IMR-90 (cell line): ENCODE measurements at regions not wholly inside any gene's neighbourhood (a gene's known extent, or its start where the extent isn't known, plus 50 kb on each side); places are given as distances from the start of the nearest gene placed in this dataset.

ENCODE experiments used
- ATAC-seq: fragments of 200-7000 bp; cut with Tn5 transposase; 2 replicates; pipeline ENCODE4 v1.9.1; 2020; ENCODE audit warnings: low read depth, mild to moderate bottlenecking, moderate library complexity
- BruUV-seq: library from RNA; stranded (reverse); fragments of 400-500 nt; replicated peaks from 2 replicates; lab custom pipeline; 2021; lab: Mats Ljungman, UMichigan
- CTCF ChIA-PET: fragments of 300-600 bp; formaldehyde crosslinking; extraction: SDS; loops from one replicate; lab custom pipeline; 2021; ENCODE audit warnings: antibody characterized with exemption; lab: Yijun Ruan, JAX
- POLR2A ChIA-PET: fragments of 300-600 bp; sonication (Branson Sonifier 250); formaldehyde crosslinking; loops from one replicate; lab custom pipeline; 2022; ENCODE audit warnings: antibody characterized with exemption; ENCODE audit not compliant: unreplicated experiment; lab: Charles Lee
- DNase-seq: peaks from one replicate; pipeline ENCODE4 v3.0.0; 2013
- H2AFZ ChIP-seq: replicated peaks from 2 replicates; pipeline ENCODE3; 2013; ENCODE audit warnings: low read length, mild to moderate bottlenecking; ENCODE audit not compliant: poor library complexity
- H2AK5ac ChIP-seq: 2 replicates; pipeline ENCODE4 v1.6.1; 2013; ENCODE audit warnings: low read depth, low read length, inconsistent platforms
- H2AK9ac ChIP-seq: replicated peaks from 2 replicates; pipeline ENCODE3; 2013; ENCODE audit warnings: mild to moderate bottlenecking, low read depth, low read length, moderate library complexity; ENCODE audit not compliant: poor library complexity
- H2BK120ac ChIP-seq: 2 replicates; pipeline ENCODE4 v1.6.1; 2013; ENCODE audit warnings: low read depth, low read length, inconsistent platforms
- H2BK15ac ChIP-seq: 3 replicates; pipeline ENCODE4 v1.6.1; 2013; ENCODE audit warnings: low read depth, low read length, inconsistent platforms
- H2BK20ac ChIP-seq: 2 replicates; pipeline ENCODE4 v1.6.1; 2013; ENCODE audit warnings: low read depth, mild to moderate bottlenecking, inconsistent platforms, low read length, moderate library complexity
- H2BK5ac ChIP-seq: 2 replicates; pipeline ENCODE4 v1.6.1; 2013; ENCODE audit warnings: mild to moderate bottlenecking, low read depth, low read length, inconsistent platforms; ENCODE audit not compliant: poor library complexity, severe bottlenecking
- H3K14ac ChIP-seq: replicated peaks from 2 replicates; pipeline ENCODE4 v1.6.1; 2013; ENCODE audit warnings: low read depth, low read length, inconsistent platforms
- H3K18ac ChIP-seq: 2 replicates; pipeline ENCODE4 v1.6.1; 2013; ENCODE audit warnings: low read depth, low read length, control low read depth
- H3K23ac ChIP-seq: 2 replicates; pipeline ENCODE4 v1.6.1; 2013; ENCODE audit warnings: low read depth, low read length, inconsistent platforms
- H3K27ac ChIP-seq: 2 replicates; pipeline ENCODE4 v1.5.1; 2013; ENCODE audit warnings: mild to moderate bottlenecking, control low read depth, low read length; ENCODE audit not compliant: insufficient read depth
- H3K27me3 ChIP-seq: 2 replicates; pipeline ENCODE4 v1.6.1; 2013; ENCODE audit warnings: low read length; ENCODE audit not compliant: control insufficient read depth, insufficient read depth
- H3K36me3 ChIP-seq: 2 replicates; pipeline ENCODE4 v1.6.1; 2013; ENCODE audit warnings: low read length, mixed read lengths; ENCODE audit not compliant: control insufficient read depth, insufficient read depth
- H3K4ac ChIP-seq: 2 replicates; pipeline ENCODE4 v1.6.1; 2013; ENCODE audit warnings: low read depth, low read length, inconsistent platforms
- H3K4me1 ChIP-seq: 2 replicates; pipeline ENCODE4 v1.6.1; 2013; ENCODE audit warnings: low read length, mixed read lengths; ENCODE audit not compliant: control insufficient read depth, insufficient read depth
- H3K4me2 ChIP-seq: 2 replicates; pipeline ENCODE4 v1.6.1; 2013; ENCODE audit warnings: low read depth, mild to moderate bottlenecking, control low read depth, low read length, moderate library complexity
- H3K4me3 ChIP-seq: 2 replicates; pipeline ENCODE4 v1.5.1; 2013; ENCODE audit warnings: low read depth, mild to moderate bottlenecking, control low read depth, low read length, moderate library complexity; ENCODE audit not compliant: insufficient read depth
- H3K56ac ChIP-seq: 2 replicates; pipeline ENCODE4 v1.6.1; 2013; ENCODE audit warnings: low read length, inconsistent platforms; ENCODE audit not compliant: insufficient read depth; ENCODE audit errors: extremely low read depth
- H3K79me1 ChIP-seq, 2 experiments: 2 replicates each; pipeline ENCODE4 v1.6.1; 2013; ENCODE audit warnings: low read length in 2 of 2, inconsistent platforms in 1 of 2, low read depth in 1 of 2
- H3K9ac ChIP-seq: 2 replicates; pipeline ENCODE4 v1.6.1; 2013; ENCODE audit warnings: low read depth, low read length, control low read depth
- H3K9me1 ChIP-seq: 2 replicates; pipeline ENCODE4 v1.6.1; 2013; ENCODE audit warnings: low read length, inconsistent platforms; ENCODE audit not compliant: insufficient read depth
- H3K9me3 ChIP-seq: 2 replicates; pipeline ENCODE4 v1.6.1; 2013; ENCODE audit warnings: low read length; ENCODE audit not compliant: control insufficient read depth, insufficient read depth
- H4K20me1 ChIP-seq: 2 replicates; pipeline ENCODE4 v1.6.1; 2013; ENCODE audit warnings: low read length, inconsistent platforms; ENCODE audit not compliant: insufficient read depth
- H4K5ac ChIP-seq: 2 replicates; pipeline ENCODE4 v1.6.1; 2013; ENCODE audit warnings: mild to moderate bottlenecking, low read depth, low read length, control low read depth
- H4K8ac ChIP-seq, 2 experiments: 2 replicates each; pipeline ENCODE4 v1.6.1; 2013; ENCODE audit warnings: low read depth in 2 of 2, low read length in 2 of 2, control low read depth in 1 of 2, inconsistent platforms in 1 of 2
- H4K91ac ChIP-seq: 2 replicates; pipeline ENCODE4 v1.6.1; 2013; ENCODE audit warnings: low read depth, low read length, inconsistent platforms; ENCODE audit not compliant: insufficient read depth
- CEBPB ChIP-seq: IDR thresholded peaks from 2 replicates; pipeline ENCODE4 v1.6.1; 2012; ENCODE audit warnings: low read depth, low read length, improper control_type of control experiment
- MAFK ChIP-seq: IDR thresholded peaks from 2 replicates; pipeline ENCODE4 v1.6.1; 2012; ENCODE audit warnings: low read depth, low read length, improper control_type of control experiment
- NFE2L2 ChIP-seq: fragments of 150-350 bp; IDR thresholded peaks from 2 replicates; pipeline ENCODE4 v1.6.1; 2016; ENCODE audit warnings: low read depth, mild to moderate bottlenecking, low read length
- dilution Hi-C: fragments of 300-500 bp; cut with HindIII; formaldehyde crosslinking; loops from one replicate; pipeline ENCODE4 v1.14.3; 2018; ENCODE audit warnings: low sequenced_read_pairs; ENCODE audit not compliant: unreplicated experiment
- in situ Hi-C: fragments of 300-500 bp; cut with MboI; formaldehyde crosslinking; loops from 3 replicates; pipeline ENCODE4 v1.14.3; 2019; ENCODE audit warnings: low sequenced_read_pairs, inconsistent platforms, mixed read lengths
- intact Hi-C: fragments of 100-400 bp; cut with micrococcal nuclease; formaldehyde crosslinking; loops from 2 replicates; pipeline ENCODE4 v1.10.0; 2022

- no peaks in the 10 kb centered on the region for H3K36me3 ChIP-seq
- no peaks in the 10 kb centered on the region for H3K27me3 ChIP-seq
- H3K9me1 ChIP-seq = no peaks in the 10 kb centered on the region
- intact Hi-C loops = no loop called here
- H2BK120ac ChIP-seq = no peak overlapping the region
- H2BK20ac ChIP-seq = no peak overlapping the region
- H3K23ac ChIP-seq = no peak overlapping the region
- no peak overlapping the region for H3K14ac ChIP-seq
- no peak overlapping the region for H3K4me3 ChIP-seq
- dilution Hi-C loops = no loop called here
- H2AFZ ChIP-seq = no peak overlapping the region
- DNase-seq = no peak
- no peak overlapping the region for H2AK5ac ChIP-seq
- in situ Hi-C loops = no loop called here
- no peak overlapping the region for H3K56ac ChIP-seq
- ATAC-seq = no peak
- no peak overlapping the region for H2AK9ac ChIP-seq
- no TSS peak for BruUV-seq
- no peak overlapping the region for H4K5ac ChIP-seq
- H3K9ac ChIP-seq = no peak overlapping the region
- no peak overlapping the region for H4K8ac ChIP-seq
- ChIA-PET POLR2A (no interaction called here), CTCF (interaction anchor here (0.6 to 1.3 kb wide), 2 partner anchors 69 to 376 kb away, joined by 3 to 6 read pairs; no protein-coding TSS in a partner anchor)
- H2BK15ac ChIP-seq = no peak overlapping the region
- H3K27ac ChIP-seq = no peak overlapping the region
- no peaks in the 10 kb centered on the region for H3K79me1 ChIP-seq
- H3K9me3 ChIP-seq = no peaks in the 10 kb centered on the region
- no peak overlapping the region for H2BK5ac ChIP-seq
- no peaks in the 10 kb centered on the region for H3K4me1 ChIP-seq
- TF ChIP-seq MAFK = no peak
- TF ChIP-seq NFE2L2 = peak; percentile 37; the same call in 1 of the 2 replicates
- no peak for TF ChIP-seq CEBPB
- H3K18ac ChIP-seq = no peak overlapping the region
- no peak overlapping the region for H4K91ac ChIP-seq
- no peaks in the 10 kb centered on the region for H4K20me1 ChIP-seq
- no peak overlapping the region for H3K4ac ChIP-seq
- no peak overlapping the region for H3K4me2 ChIP-seq
These were observed 188.5 kb upstream of the ANK3 start for GRCh38 chr10:60578217-60578616.
